Eye (tissue), 1 donor: ENCODE measurements at regions not wholly inside any gene's neighbourhood (a gene's known extent, or its start where the extent isn't known, plus 50 kb on each side); places are given as distances from the start of the nearest gene placed in this dataset.
A peak's percentile ranks its signal among the peaks of the same experiment; 100 is the strongest.
"Not testable (repeated sequence)": the region's sequence is repeated elsewhere in the genome, so short reads cannot be mapped to it uniquely, and the experiment has no call there.

Source experiments
- DNase-seq: peaks from one replicate; pipeline ENCODE4 v3.0.0-alpha.2; 2015

DNA sequence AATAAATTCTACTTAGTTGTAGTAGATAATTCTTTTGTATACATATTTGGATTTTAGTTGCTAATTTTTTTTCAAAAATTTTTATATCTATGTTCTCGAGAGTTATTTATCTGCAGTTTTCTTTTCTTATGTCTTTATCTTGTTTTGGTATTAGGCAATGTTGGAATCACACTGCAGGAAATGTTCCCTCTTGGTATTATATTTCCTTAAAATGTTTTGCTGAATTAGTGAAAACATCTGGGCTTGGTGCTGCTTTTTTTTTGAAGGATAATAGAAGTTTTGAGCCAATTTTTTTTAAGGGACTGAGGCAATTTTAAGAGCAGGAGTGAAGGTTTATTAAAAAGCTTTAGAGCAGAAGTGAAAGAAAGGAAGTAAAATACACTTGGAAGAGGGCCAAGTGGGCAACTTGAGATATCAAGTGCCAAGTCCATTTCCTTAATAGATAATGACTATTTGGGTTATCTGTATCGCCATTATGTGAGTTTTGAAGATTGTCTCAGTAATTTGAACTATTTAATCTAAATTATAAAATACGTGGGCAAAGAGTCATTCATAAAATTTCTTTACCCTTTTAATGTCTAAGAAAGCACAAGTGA lies 1390.1 kb upstream of the CDH8 start:
- DNase-seq = no peak

DNA sequence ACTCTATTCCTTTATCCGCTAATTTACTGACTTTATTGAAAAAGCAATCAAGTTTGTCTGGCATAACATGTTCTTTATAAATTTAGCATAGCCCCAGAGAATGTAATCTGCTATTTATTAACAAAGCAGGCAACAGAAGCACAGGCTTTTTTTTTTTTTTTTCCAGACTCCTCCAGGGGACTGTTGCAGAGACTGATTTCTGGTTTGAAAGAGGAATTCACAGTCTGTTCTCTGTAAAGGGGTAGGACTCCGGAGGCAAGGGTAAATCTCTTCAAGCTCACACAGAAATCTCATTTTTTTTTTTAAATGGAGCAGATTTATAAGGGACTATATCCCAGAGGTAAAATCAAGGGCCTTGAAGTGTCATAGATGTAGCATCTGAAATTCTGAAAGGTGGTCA lies 1386.5 kb upstream of the CDH8 start:
- no peak for DNase-seq

DNA sequence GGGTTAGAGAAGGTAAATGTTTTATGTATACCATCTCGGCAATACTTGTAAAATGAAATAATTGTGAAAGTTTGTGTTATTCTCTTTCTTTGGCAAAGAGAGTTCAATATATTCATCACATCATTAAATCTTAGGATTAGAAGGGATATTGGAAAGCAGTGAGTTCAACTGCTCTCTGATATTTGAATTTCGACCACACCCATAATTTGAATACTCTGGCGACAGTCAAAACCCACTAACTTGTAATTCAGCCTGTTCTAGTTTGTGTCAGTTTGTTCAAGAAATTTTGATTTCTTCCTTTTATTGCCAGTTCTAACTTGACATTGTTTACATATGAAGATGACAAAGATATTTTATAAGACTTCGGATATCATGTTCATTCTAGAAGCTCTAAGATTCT lies 1380.5 kb upstream of the CDH8 start:
- DNase-seq = no peak

DNA sequence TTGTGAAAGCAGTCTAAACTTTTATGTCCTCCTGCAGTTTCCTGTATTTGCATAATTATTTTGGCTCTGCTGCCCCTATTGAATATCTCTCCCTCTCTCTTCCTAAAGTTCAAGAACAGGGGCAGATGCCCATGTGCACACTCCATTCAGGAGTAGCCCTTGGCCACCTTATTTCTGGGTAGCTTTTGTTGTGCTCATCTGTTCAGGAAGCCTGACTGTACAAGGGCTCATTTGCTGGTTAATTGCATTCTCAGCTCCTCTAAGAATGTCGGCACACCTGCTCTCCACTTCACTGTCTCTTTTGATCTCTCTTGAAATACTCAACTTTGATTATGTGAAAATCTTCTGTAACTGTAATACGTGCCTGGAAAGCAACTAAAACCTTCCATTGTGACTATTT lies 1378.8 kb upstream of the CDH8 start:
- peak; percentile 28 for DNase-seq

DNA sequence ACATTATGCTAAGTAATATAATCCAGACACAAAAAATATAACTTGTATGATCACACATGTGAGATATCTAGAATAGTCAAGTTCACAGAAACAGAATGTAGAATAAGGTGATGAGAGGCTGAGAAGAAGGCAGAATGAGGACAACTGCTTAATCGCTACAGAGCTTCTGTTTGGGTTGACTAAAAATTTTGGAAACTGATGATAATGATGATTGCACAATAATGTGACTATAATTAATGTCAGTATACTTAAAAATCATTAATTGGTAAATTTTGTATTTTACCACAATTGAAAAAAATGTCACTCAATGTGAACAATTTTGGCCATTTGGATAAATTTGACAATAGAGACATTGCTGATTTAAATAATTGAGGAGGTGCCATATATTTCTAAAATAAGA lies 1374.4 kb upstream of the CDH8 start:
- no peak for DNase-seq

DNA sequence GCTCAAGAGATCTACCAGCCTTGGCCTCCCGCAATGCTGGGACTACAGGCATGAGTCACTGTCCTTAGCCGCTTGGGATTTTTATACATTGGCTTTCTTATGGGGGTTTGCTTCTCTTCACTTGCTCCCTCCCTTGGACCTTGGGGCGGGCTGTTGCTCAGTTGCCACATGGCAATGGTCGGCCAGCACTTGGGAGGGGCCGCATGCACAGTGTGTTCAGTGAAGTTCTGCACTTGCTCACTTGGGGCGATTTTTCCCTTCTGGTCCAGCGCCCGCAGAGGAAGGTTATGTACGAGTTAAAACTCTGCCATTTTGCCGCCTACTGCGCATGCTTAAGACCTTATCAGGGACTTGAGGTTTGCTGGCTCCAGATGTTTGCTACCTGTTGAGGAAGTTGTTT lies 1367.6 kb upstream of the CDH8 start:
- DNase-seq = no peak

DNA sequence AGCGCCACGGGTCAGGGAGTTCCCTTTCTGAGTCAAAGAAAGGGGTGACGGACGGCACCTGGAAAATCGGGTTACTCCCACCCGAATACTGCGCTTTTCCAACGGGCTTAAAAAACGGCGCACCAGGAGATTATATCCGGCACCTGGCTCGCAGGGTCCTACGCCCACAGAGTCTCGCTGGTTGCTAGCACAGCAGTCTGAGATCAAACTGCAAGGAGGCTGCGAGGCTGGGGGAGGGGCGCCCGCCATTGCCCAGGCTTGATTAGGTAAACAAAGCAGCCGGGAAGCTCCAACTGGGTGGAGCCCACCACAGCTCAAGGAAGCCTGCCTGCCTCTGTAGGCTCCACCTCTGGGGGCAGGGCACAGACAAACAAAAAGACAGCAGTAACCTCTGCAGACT lies 1352.0 kb upstream of the CDH8 start:
- DNase-seq = not testable (repeated sequence)

DNA sequence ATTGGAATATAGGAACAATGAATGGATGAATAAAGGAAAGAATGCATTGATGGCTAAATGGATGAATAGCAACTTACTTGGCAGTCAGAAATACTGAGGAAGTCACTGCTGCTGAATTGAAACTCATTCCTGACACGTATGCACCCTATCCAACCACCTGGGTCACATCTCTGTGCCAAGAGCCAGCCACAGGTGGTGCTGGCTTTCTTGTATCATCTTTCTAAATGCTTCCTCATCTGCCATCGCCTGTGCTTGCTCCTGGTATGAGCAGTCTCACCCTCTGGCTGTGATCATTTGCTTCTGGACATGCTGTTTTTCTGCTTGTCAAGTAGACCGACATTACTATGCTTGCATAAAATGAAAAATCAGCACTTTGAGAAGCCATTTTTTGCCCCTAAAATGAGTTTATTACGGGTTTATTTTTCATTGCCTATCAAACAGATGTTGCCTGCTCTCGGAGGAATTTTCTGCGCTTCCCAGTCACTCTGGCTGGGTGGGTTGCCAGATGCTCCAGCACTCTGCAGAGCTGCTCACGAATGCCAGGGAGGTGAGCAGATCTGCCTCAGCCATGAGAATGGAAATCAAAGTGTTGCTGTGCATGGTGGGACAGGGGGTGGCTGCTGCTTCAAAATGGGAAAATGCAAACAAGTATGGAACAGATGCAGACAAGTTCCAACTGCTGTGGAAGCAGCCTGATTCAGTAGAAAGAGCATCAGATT lies 1349.6 kb upstream of the CDH8 start:
- DNase-seq = no peak

DNA sequence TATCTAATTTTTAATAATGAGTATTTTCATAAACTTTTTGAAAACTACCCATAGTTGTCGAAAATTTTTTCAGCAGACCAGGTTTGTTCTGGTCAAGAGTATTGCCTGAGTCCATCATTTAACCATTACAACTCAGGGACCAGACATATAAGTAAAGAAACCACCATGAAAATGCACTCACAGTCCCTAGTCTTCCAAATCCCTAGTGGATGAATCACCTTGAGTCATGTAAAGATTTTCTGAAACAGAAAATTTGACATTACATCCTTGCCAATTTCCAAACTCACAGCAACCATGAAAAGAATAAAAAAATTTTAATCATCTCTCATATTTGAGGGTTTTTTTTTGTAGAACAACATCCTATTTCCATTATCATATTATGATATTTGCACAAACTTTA lies 1337.5 kb upstream of the CDH8 start:
- DNase-seq = no peak

DNA sequence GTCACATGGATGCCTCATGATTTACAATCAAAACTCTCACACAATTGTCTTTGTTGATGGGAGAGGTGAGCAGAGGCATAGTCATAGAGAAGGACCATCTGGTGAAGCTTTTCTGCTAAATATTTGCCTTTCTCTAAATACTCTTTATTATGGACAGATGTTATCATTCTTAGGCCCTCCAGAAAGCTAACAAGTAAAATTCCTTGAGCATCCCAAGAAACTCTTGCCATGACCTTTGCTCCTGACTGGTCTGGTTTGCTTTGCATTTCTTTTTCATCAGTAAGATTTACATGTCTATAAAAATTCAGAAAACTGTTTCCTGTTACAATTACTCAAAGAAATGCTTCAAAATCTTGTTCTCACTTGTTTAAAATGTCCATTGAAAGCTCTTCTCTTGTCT lies 1336.6 kb upstream of the CDH8 start:
- DNase-seq = no peak

DNA sequence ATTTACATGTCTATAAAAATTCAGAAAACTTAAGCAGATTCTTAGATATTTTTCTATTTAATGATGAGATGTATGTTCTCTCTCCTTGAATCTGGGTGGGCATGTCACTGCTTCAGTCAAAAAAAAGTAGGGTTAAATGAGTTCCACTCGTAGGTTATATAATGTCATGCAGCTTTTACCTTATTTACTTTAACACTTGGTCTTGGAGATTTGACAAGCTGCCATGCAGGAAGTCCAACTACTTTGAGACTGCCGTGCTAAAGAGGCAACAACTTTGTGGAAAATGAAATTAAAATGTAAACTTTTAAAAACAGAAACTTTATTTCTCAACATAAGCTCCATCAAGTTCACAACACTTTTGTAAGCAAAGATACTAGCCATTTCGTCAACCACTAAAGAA lies 1336.0 kb upstream of the CDH8 start:
- no peak for DNase-seq

DNA sequence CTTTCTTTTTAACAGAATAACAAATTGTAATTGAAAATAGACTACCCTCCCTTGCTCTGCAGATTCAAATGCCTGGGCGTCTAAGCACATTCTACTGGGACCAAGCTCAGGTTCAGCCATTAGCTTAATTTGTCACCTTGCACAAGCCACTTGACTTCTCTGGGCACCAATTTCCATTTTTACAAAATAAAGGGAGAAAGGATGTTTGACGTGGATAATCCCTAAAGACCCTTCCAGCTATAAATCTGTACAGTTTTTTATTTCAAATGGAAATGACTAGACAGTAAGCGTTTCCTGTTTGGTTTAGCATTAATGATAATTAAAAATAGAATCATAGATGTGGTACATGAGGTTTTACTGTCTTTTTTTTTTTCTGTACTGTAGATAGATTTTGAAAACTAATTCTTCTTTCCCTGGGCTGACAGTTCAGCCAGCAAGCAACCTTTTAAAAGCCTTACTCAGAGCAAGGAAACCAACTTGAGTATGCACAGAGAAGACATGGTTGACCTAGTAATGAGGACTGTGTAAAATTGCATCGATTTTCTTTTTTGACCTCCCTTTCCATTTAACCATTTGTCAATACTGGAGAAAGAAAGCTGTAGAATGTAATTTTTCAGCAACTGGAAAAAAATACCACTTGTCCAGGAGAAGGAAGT lies 1329.5 kb upstream of the CDH8 start:
- DNase-seq = peak; percentile 23

DNA sequence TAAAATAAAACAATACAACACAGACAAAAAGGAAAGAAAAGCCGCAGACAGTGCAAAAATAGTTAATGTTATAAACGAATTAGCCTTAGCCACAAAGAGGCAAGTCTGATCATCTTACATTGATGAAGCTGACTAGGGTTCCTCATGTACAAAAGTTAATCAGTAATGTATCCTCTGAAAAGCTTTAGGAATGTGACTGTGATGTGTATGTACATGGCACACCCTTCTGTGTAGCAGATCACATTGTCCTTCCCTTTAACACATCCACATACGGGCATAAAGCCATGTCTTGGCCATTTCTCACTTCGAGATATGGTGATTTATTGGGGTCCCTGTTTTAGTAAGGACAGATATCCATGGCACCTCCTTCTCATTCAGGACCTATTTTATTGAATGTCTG lies 1327.5 kb upstream of the CDH8 start:
- DNase-seq = no peak

DNA sequence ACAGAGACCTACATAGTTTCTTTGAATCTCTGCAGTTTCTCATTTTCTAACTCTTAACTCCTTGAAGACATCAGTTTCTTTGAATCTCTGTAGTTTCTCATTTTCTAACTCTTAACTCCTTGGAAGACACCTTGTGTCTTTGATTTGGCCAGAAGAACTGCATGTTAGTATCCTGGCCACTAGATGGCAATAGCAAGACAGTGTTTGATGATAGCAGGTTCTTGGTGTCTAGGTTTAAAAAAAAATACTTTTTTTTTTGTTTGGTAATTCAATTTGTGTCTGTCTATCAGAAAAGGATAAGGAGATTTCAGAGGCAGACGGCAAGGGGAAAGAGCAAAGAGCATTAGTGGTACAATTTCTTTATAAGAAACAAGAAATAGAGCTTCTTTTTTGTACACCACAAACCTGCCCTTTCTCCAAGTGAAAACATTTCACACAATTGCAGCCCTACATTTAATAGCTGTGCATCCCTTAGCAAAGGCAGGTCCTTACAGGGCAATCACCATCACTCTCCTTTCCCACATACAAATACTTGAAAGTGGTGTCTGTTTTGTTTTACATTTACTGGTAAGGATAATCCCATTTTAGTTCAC lies 1324.9 kb upstream of the CDH8 start:
- DNase-seq = peak; percentile 77

DNA sequence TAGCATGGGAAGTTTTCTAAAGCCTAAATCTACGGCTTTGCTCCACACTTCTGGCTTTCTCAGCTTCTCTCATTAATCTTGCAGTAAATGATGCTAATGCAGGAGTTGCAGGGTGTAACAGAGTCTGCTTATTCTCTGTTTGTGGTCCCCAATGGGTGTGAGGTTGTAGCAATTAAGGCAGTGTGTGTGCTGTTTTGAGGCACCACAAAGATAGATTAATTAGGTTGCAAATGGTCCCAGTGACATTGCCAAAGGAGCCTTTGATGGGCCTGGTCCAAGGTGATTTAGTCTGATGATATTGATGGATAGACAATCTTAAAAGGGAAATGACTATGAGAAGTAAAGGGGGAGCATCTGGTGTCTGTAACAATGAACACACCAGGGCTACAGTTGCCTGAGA lies 1313.7 kb upstream of the CDH8 start:
- no peak for DNase-seq

DNA sequence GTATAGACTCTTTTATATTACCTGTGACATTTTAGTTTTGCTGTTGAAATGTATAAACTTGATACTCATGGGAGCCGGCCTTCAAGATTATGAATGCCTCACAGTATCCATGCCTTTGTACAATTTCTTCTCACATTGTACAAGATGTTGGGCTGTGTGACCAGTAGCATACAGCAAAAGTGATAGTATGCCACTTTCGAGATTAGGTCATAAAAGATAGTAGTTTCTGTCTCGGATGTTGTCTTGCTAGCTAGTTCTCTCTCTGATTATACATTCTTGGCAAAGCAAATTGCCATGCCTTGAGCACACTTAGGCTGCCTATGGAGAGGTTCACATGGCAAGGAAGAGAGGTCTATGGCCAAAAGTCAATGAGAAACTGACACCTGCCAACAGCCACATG lies 1309.8 kb upstream of the CDH8 start:
- DNase-seq = no peak

DNA sequence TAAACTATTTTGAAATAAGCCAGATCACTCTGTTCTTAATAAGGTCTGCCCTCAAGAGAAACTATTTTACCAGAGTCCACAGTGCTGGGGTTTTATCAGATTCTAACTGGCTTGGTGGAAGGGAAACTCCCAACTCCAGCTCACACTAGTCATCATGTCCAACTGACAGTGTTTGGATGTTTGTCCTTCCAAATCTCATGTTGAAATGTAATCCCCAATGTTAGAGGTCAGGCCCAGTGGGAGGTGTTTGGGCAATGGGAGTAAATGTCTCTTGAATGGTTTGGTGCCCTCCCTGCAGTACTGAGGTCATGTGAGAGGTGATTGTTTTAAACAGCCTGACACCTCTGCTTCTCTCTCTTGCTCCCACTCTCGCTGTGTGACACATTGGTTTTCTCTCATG lies 1301.0 kb upstream of the CDH8 start:
- no peak for DNase-seq

DNA sequence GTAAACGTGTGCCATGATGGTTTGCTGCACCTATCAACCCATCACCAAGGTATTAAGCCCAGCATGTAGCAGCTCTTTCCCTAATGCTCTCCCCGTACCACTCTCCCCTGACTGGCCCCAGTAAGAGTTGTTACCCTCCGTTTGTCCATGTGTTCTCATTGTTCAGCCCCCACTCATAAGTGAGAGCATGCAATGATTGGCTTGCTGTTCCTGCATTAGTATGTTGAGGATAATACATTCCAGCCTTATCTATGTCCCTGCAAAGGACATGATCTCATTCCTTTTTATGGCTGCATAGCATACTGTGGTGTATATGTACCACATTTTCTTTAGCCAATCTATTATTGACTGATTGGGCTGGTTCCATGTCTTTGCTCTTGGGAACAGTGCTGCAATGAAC lies 1294.9 kb upstream of the CDH8 start:
- DNase-seq = no peak

DNA sequence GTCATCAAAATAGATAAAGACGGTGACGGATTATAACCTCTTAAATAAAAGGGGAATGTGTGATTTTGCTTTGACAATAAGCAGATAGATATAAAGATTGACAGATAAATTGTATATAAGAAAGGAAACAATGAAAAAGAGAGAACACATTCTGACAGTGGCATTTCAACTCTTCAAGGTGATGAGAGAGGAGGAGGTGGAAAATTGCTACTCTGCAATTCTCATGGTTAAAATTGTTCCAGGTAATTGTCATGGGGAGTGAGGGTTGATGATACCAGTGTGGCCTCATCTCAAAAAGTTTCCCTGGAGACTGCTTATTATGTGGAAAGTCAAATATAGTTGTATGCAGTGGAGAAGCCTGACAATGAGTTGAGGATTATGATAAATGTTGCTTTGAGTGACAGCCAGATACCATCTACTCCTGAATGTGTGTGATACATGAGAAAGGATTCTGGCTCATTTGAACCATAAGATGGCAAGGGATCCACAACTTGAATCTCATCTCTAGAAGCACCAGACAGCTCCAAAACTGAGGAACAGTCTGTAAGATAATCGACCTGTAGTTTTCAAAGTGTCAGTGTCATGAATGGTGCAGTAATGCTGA lies 1290.6 kb upstream of the CDH8 start:
- DNase-seq = no peak

DNA sequence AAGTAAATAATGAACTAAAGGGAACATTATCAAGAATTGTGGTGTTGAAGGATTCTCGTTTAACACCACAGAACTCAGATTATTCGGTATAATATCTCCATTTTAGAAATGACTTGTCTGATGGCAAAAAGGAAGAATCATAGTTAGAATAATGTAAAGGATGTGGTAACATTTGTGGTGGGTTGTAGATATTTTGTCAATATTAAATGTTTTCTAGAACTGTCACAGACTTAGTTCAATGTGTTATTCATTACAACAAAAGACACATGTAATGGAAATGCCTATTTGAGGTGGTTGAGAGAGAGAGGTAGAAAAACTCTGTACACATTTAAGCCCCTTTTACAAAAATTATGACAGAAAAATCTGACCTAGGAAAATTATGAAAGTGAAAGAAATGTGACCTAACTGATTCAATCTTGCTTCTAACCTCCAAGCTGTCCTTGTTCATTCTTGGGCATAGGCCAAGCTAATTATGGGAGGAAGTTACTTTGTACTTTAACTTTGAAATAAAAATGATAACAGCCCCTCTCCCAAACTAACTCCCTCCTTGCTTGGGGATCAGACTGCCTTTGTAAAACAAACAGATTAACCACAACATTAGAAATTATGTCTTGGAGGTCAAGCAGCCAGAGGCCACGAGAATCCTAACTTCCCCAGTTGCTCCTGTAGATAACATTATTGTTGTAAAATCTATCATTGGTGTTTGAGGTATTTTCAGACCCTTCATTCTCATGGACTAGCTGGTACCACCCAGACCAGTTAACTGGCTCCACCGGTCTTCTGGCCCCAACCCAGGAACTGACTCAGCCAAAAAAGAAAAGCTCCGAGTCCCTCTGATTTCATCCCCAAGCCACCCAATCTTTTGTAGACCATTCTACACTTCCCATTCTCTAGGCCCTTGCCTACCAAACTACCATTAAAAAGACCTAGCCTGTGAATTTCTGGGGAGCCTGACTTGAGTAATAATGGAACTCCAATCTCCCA lies 1287.8 kb upstream of the CDH8 start:
- no peak for DNase-seq

DNA sequence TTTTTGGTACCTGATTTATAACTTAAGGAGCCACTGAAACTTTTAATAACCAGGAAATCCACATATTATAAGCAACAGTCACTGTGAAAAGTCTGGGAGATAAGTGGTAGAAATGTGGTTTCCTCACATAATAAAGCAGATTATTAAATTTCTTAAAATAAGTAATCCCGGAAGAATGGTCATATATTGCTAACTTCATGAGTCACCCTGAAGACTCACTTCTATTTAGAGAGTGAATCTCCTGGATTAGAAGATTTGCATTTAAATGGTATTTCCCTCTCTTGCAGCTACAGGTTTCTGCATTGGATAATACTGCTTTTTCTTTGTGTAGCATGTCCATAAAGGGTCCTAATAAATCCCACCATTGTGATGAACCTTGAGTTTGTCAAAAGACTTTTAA lies 1286.8 kb upstream of the CDH8 start:
- DNase-seq = no peak

DNA sequence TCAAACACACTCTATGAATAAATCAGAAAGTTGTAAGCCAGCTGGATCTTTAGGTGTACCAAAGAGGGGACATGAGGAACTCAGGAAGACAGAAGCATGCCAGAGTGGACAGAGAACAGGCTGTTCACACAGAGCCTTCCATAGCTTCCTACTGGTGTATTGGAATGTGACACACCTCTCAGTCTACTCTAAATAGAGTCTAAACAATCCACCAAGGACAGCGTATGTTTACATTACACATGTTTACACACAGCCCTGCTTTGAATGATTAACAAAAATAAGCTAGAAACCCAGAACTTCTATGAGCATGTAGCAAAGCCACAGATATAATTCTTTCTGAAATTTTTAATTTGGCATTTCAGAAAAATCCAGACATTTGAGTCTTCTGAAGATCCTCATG lies 1279.0 kb upstream of the CDH8 start:
- no peak for DNase-seq

DNA sequence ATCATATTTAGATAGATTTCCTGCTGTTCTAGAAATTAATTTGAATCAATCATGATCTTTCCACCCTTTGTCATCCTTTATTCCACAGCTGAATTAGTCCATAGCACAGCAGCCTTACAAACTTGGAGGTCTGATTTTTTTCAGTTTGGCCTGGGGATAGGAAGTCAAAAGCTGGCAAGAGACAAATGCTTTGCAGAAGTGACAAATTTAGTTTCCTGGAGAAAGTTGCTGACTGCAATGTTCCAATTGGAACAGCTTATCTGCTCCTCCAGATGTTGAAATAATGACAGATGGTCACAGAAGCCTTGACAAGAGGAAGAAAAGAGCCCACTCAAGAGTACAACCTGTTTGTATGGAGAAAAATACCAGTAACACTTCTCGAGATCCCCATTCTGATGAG lies 1276.1 kb upstream of the CDH8 start:
- no peak for DNase-seq
